ENCODE measurements at regions not wholly inside any gene's neighbourhood (a gene's known extent, or its start where the extent isn't known, plus 50 kb on each side); places are given as distances from the start of the nearest gene placed in this dataset.

- H3K27ac ChIP-seq (ENCODE audit: low read length), result no peak overlapping the region
- H3K27me3 ChIP-seq (ENCODE audit: control insufficient read depth, insufficient read depth, low read length), result no peaks in the 10 kb centered on the region
- no peaks in the 10 kb centered on the region for H3K9me3 ChIP-seq (ENCODE audit: control insufficient read depth, low read depth, low read length)
- no peak overlapping the region for H3K4me3 ChIP-seq (ENCODE audit: low read length)
- no peaks in the 10 kb centered on the region for H3K36me3 ChIP-seq (ENCODE audit: control insufficient read depth, low read depth, low read length)
- H3K4me1 ChIP-seq (ENCODE audit: control insufficient read depth, low read depth, low read length), result no peaks in the 10 kb centered on the region
- H3K9ac ChIP-seq (ENCODE audit: low read length), result no peak overlapping the region
Observed at GRCh38 chr10:133000648-133001047, 58.3 kb upstream of the CFAP46 start.

- H3K36me3 ChIP-seq (ENCODE audit: control insufficient read depth, low read depth, low read length), result no peaks in the 10 kb centered on the region
- H3K4me3 ChIP-seq (ENCODE audit: low read length), result no peak overlapping the region
- H3K4me1 ChIP-seq (ENCODE audit: control insufficient read depth, low read depth, low read length), result no peaks in the 10 kb centered on the region
- no peaks in the 10 kb centered on the region for H3K9me3 ChIP-seq (ENCODE audit: control insufficient read depth, low read depth, low read length)
- H3K9ac ChIP-seq (ENCODE audit: low read length), result no peak overlapping the region
- no peaks in the 10 kb centered on the region for H3K27me3 ChIP-seq (ENCODE audit: control insufficient read depth, insufficient read depth, low read length)
- no peak overlapping the region for H3K27ac ChIP-seq (ENCODE audit: low read length)
Observed at GRCh38 chr10:132997517-132998265, 55.3 kb upstream of the CFAP46 start.

- Histone ChIP-seq H3K27me3 (ENCODE audit: control insufficient read depth, insufficient read depth, low read length) (no peaks in the 10 kb centered on the region), H3K27ac (ENCODE audit: low read length) (no peak overlapping the region), H3K9ac (ENCODE audit: low read length) (no peak overlapping the region), H3K36me3 (ENCODE audit: control insufficient read depth, low read depth, low read length) (no peaks in the 10 kb centered on the region), H3K4me1 (ENCODE audit: control insufficient read depth, low read depth, low read length) (no peaks in the 10 kb centered on the region), H3K4me3 (ENCODE audit: low read length) (no peak overlapping the region), H3K9me3 (ENCODE audit: control insufficient read depth, low read depth, low read length) (no peaks in the 10 kb centered on the region)
Observed at GRCh38 chr10:132996603-132997343, 54.4 kb upstream of the CFAP46 start.

- H3K4me3 ChIP-seq (ENCODE audit: low read length), result no peak overlapping the region
- no peak overlapping the region for H3K27ac ChIP-seq (ENCODE audit: low read length)
- H3K27me3 ChIP-seq (ENCODE audit: control insufficient read depth, insufficient read depth, low read length), result no peaks in the 10 kb centered on the region
- no peak overlapping the region for H3K9ac ChIP-seq (ENCODE audit: low read length)
- no peaks in the 10 kb centered on the region for H3K4me1 ChIP-seq (ENCODE audit: control insufficient read depth, low read depth, low read length)
- H3K36me3 ChIP-seq (ENCODE audit: control insufficient read depth, low read depth, low read length), result no peaks in the 10 kb centered on the region
- H3K9me3 ChIP-seq (ENCODE audit: control insufficient read depth, low read depth, low read length), result no peaks in the 10 kb centered on the region
Observed at GRCh38 chr10:132995909-132996602, 53.7 kb upstream of the CFAP46 start.

- no peaks in the 10 kb centered on the region for H3K27me3 ChIP-seq (ENCODE audit: control insufficient read depth, insufficient read depth, low read length)
- no peak overlapping the region for H3K27ac ChIP-seq (ENCODE audit: low read length)
- H3K4me1 ChIP-seq (ENCODE audit: control insufficient read depth, low read depth, low read length), result no peaks in the 10 kb centered on the region
- H3K4me3 ChIP-seq (ENCODE audit: low read length), result no peak overlapping the region
- no peaks in the 10 kb centered on the region for H3K9me3 ChIP-seq (ENCODE audit: control insufficient read depth, low read depth, low read length)
- H3K9ac ChIP-seq (ENCODE audit: low read length), result no peak overlapping the region
- H3K36me3 ChIP-seq (ENCODE audit: control insufficient read depth, low read depth, low read length), result no peaks in the 10 kb centered on the region
Observed at GRCh38 chr10:132994811-132995210, 52.4 kb upstream of the CFAP46 start.

- Histone ChIP-seq H3K27ac (ENCODE audit: low read length) (no peak overlapping the region), H3K9ac (ENCODE audit: low read length) (no peak overlapping the region), H3K9me3 (ENCODE audit: control insufficient read depth, low read depth, low read length) (no peaks in the 10 kb centered on the region), H3K36me3 (ENCODE audit: control insufficient read depth, low read depth, low read length) (no peaks in the 10 kb centered on the region), H3K4me1 (ENCODE audit: control insufficient read depth, low read depth, low read length) (no peaks in the 10 kb centered on the region), H3K27me3 (ENCODE audit: control insufficient read depth, insufficient read depth, low read length) (no peaks in the 10 kb centered on the region), H3K4me3 (ENCODE audit: low read length) (no peak overlapping the region)
Observed at GRCh38 chr10:132994185-132994796, 51.9 kb upstream of the CFAP46 start.

GRCh38 chr10:132993271-132994184, 51.2 kb upstream of the CFAP46 start:
- no peaks in the 10 kb centered on the region for H3K9me3 ChIP-seq (ENCODE audit: control insufficient read depth, low read depth, low read length)
- H3K36me3 ChIP-seq (ENCODE audit: control insufficient read depth, low read depth, low read length), result no peaks in the 10 kb centered on the region
- no peaks in the 10 kb centered on the region for H3K4me1 ChIP-seq (ENCODE audit: control insufficient read depth, low read depth, low read length)
- H3K4me3 ChIP-seq (ENCODE audit: low read length), result no peak overlapping the region
- no peak overlapping the region for H3K27ac ChIP-seq (ENCODE audit: low read length)
- no peaks in the 10 kb centered on the region for H3K27me3 ChIP-seq (ENCODE audit: control insufficient read depth, insufficient read depth, low read length)
- H3K9ac ChIP-seq (ENCODE audit: low read length), result no peak overlapping the region

GRCh38 chr10:132992433-132993215, 50.3 kb upstream of the CFAP46 start:
- Histone ChIP-seq H3K4me3 (ENCODE audit: low read length) (no peak overlapping the region), H3K27me3 (ENCODE audit: control insufficient read depth, insufficient read depth, low read length) (no peaks in the 10 kb centered on the region), H3K36me3 (ENCODE audit: control insufficient read depth, low read depth, low read length) (no peaks in the 10 kb centered on the region), H3K9me3 (ENCODE audit: control insufficient read depth, low read depth, low read length) (no peaks in the 10 kb centered on the region), H3K27ac (ENCODE audit: low read length) (no peak overlapping the region), H3K9ac (ENCODE audit: low read length) (no peak overlapping the region), H3K4me1 (ENCODE audit: control insufficient read depth, low read depth, low read length) (no peaks in the 10 kb centered on the region)
